ENCODE measurements at regions not wholly inside any gene's neighbourhood (a gene's known extent, or its start where the extent isn't known, plus 50 kb on each side); places are given as distances from the start of the nearest gene placed in this dataset.
"Not testable (repeated sequence)": the region's sequence is repeated elsewhere in the genome, so short reads cannot be mapped to it uniquely, and the experiment has no call there.

DNA sequence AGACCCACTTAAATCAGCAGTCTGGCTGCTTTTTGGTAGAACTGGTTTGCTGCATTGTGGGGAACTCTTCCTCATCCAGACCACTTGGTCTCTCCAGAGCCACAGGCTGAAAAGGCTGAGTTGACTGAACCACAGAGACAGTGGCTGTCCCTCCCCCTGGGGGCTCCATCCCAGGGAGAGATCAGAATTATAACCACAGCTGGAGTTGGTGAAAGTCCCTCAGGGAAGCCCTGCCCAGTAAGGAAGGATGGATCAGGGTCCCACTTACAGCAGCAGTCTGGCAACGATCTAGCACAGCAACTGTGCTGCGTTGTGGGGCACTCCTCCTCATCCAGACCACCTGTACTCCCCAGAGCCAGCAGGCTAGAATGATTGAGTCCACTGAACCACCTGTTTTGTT, 212.7 kb downstream of the SOX3 start:
- DNase-seq, result no peak
- no peak for TF ChIP-seq GATA1 (IDR thresholded peaks at IDR 0.05; ENCODE audit: low read depth, low read length)
- no peak for TF ChIP-seq POLR2A (IDR thresholded peaks at IDR 0.05; ENCODE audit: low read length)

DNA sequence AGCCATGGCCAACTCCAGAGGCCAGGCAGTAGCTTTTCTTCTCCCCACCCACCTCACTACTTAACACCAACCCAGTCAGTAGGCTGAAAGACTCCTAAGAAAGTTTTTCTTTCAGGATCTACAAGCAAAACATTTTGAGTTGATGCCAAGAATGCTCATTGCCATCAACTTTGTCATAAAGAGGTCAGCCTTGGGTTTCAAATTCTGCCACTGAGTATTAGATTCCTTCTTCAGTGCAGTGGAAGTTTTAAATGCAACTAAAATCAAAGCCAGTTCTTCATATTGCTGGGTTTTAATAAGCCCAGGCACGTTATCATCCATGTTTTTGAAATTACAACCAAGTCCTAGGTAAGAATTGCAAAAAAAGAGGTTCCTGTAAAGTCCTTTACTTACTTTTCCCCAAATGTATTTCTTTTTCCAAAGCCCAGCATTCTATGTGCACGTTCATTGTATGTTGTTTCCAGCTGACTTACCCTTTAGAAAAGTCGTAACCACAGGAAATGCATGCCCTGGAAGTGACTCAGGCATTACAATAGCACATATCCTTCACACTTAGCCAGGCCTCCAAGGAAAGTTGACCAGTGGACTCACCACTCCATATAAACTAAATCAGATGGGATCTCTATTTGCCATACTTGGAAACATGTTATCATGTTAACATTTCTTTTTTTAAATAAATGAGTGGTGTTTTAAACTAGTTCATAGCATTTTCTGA, 229.9 kb downstream of the SOX3 start:
- TF ChIP-seq GATA1 (IDR thresholded peaks at IDR 0.05; ENCODE audit: low read depth, low read length), result no peak
- no peak for DNase-seq

DNA sequence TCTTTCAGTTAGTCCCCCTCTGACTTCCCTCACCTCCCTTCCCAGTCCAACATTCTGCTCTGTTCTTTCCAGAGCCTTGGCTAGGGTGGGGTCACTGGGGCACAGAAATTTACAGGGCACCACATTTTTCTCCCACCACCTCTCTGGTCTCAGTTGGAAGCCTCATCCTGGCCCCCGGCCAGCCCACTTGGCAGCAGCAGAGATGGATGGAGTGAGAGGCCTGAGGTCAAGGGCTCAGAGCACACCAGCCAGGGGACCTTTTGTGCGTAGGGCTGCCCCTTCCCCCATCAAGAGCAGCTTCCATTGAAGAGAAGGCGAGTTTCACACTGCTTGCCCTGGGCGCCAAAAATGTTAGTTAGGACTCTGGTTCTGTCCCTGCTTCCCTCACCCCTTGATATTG, 230.9 kb downstream of the SOX3 start:
- no peak for DNase-seq
- TF ChIP-seq GATA1 (IDR thresholded peaks at IDR 0.05; ENCODE audit: low read depth, low read length) (no peak), POLR2A (IDR thresholded peaks at IDR 0.05; ENCODE audit: low read length) (no peak)

DNA sequence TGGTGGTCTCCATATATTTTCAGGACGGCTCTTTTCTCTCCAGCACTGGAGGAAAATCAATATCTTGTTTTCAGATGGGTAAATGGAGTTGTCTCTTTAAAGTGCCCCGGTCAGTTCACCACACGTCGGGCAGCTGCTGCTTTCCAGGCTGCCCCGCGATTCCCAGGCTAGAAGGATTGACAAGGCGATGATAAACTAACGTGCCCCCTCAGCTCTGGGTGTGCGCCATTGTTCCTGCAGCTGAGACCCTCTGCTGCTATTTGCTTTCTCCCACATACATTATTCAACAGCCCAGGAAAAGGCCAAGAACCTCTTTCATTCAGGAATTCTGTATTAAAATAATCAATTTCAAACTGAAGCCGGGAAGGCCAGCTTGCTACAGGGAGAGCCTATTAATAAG, 254.5 kb downstream of the SOX3 start:
- DNase-seq, result no peak
- no peak for TF ChIP-seq GATA1 (IDR thresholded peaks at IDR 0.05; ENCODE audit: low read depth, low read length)
- no peak for TF ChIP-seq POLR2A (IDR thresholded peaks at IDR 0.05; ENCODE audit: low read length)

DNA sequence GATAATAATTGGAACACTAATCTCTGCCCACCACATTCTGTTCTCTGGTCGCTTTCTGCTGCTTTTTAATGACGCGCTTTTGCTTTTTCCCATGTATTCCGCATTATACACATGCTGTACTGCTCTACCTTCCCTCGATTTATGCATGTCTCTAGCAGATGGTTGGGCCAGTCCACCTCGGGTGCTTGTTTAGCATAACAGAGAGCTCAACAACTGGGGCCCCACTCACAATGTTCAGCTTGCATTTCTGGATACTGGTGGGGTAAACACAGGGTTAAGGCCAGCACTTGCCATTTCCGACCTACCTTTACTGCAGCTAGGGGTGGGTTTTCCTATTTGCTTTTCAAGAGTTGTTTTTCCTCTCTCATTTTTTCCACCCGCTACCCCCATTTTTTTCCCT, 255.8 kb downstream of the SOX3 start:
- TF ChIP-seq POLR2A (IDR thresholded peaks at IDR 0.05; ENCODE audit: low read length) (no peak), GATA1 (IDR thresholded peaks at IDR 0.05; ENCODE audit: low read depth, low read length) (no peak)
- no peak for DNase-seq

DNA sequence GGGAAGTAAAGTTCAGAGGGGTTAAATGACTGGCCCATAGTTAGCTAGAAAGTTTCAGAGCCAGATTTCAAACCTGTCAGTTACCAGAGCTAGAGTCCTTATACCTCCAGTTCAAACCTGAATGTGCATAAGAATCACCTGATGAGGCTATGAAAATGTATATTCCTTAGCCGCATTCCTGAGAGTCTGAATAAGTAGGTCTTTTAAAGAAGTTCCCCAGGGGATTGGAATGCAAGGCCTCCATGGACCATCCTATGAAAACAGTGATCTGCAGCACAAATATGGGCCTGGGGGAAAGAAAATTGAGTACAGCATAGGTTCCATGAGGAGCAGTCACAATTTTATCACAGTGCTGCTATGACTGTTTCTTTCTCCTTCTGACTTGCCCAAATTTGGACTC, 263.9 kb upstream of the CXorf66 start:
- DNase-seq, result no peak
- no peak for TF ChIP-seq GATA1 (IDR thresholded peaks at IDR 0.05; ENCODE audit: low read depth, low read length)
- no peak for TF ChIP-seq POLR2A (IDR thresholded peaks at IDR 0.05; ENCODE audit: low read length)

DNA sequence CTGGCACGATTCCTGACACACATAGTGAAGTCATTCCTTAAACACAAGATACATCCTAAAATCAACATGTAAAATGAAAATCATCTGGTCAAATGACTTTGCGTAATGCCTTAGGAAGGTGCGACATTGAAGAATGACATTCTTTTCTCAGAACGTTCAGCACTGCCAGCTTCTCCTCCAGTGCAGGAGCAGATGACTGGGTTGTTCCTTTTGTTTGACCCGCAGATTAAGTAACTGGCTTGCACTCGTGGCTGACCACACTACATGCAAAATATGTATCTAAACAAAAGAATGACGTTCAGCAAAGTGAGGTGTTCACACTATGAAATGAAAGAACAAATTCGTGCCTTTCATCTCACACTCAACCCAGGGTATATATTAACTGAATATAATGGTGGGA, 260.7 kb upstream of the CXorf66 start:
- DNase-seq, result not testable (repeated sequence)

DNA sequence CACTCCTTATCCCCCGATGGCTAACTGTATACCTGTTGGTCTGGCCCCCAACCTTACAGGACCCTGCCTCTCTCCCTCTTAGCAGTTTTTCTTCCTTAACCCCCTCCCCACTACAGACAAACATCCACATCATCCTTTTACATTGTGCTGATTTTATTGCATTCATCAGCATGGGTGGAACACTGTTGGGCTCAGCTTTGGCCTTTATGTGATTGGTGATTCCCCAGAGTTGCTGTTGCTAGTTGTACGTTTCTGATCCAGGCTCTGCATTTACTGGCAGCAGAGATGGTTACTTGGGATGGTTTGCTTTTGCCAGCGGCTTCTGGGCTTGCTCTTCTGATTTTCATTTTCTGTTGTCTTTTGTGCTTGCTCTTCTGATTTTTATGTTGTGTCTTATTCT, 250.6 kb upstream of the CXorf66 start:
- DNase-seq, result not testable (repeated sequence)

DNA sequence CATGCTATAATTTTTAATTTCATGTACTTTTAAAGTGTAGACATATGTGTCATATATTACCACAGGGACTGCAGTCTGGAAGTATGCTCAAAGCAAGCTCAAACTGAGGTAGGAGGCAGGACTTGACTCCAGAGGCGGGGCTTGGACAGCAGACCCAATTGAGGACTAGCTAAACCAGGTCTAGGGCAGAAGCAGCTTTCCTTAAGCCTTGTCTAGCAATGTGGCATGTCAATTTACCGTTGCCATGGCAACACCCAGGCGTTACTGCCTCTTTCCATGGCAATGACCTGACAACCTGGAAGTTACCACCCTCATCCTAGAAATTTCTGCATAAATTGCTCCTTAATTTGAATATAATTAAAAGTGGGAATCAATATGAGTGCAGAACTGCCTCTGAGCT, 249.2 kb upstream of the CXorf66 start:
- not testable (repeated sequence) for DNase-seq

DNA sequence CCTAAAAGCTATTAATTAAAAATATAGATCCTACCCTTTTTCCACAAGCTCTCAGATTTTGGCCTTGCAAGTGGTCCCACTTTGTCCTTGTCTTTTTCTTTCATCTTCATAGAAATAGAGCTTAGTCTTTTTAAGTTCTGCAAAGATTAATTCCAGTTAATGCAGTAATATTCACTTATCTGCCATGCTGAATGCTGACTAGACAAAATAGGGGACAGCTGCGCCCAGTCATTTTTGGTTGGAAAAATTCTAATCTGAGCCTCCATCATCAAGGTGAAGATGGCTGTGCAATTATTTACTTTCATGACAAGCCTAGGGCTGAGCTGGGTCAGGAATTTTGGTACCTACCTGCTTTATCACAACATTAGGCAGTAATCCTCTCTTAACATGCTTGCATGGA, 241.3 kb upstream of the CXorf66 start:
- TF ChIP-seq GATA1 (IDR thresholded peaks at IDR 0.05; ENCODE audit: low read depth, low read length) (no peak), POLR2A (IDR thresholded peaks at IDR 0.05; ENCODE audit: low read length) (no peak)
- DNase-seq, result no peak

DNA sequence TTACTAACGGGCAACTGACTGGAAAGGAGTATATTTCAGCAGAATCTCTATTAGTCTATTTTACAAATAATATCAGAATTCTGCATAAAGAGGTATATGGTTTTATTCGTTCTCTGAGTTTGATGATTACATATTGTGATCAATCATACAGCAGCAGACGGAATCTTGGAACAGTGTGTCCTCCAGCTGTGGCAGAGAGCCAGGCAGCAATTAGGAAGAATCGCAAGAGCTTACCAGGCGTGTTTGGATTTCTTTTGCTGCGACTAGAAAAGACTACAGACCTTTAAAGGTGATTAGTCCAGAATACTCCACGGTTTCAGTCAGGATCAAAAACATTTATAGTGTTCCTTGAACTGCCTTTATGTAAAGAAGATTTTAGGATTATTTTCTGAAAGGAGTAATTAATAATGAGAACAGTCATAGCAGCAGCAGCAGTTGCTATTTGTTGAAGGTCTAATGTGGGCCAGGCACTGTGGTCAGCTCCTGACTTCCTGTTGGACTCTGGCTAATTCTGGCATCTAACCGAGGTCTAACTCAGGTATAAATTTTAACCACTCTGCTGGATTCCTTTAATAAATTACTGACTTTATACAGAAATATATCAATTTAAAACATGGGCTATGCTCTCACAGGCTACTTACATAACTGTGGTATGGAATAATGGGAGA, 225.3 kb upstream of the CXorf66 start:
- no peak for TF ChIP-seq GATA1 (IDR thresholded peaks at IDR 0.05; ENCODE audit: low read depth, low read length)
- TF ChIP-seq POLR2A (IDR thresholded peaks at IDR 0.05; ENCODE audit: low read length), result no peak
- no peak for DNase-seq

DNA sequence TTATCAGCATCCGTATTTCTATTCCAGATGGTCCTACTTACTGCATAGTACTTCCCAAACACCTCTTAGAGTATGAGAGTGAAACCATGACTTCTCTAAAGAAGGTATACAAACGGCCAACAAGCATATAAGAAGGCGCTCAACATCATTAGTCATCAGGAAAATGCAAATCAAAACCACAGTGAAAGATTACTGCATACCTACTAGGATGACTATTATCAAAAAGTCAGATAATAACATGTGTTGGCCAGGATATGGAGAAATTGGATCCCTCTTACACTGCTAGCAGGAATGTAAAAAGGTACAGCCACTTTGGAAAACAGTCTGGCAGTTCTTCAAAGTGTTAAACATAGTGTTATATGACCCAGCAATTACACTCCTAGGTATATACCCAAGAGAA, 215.3 kb upstream of the CXorf66 start:
- TF ChIP-seq POLR2A (IDR thresholded peaks at IDR 0.05; ENCODE audit: low read length) (no peak), GATA1 (IDR thresholded peaks at IDR 0.05; ENCODE audit: low read depth, low read length) (no peak)
- DNase-seq, result no peak

DNA sequence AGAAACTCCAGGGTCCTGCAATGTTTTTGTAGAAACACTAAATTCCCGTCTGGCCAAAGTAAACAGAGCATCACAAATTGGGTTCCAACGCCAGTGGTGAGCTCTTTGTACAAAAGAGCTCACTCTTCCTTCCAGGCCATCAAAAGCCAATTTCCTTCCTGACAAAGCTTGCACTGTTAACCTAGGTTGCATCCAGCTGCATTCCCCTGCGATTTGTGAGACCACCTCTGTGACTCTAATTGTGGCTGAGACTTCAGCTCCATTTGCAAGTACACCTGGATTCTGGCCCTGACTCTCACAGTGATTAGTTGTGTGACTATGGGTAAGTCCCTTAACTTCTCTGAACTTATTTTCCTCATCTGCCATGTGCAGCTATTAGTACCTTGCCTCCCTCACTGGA, 212.5 kb upstream of the CXorf66 start:
- TF ChIP-seq POLR2A (IDR thresholded peaks at IDR 0.05; ENCODE audit: low read length) (no peak), GATA1 (IDR thresholded peaks at IDR 0.05; ENCODE audit: low read depth, low read length) (no peak)
- DNase-seq, result no peak

DNA sequence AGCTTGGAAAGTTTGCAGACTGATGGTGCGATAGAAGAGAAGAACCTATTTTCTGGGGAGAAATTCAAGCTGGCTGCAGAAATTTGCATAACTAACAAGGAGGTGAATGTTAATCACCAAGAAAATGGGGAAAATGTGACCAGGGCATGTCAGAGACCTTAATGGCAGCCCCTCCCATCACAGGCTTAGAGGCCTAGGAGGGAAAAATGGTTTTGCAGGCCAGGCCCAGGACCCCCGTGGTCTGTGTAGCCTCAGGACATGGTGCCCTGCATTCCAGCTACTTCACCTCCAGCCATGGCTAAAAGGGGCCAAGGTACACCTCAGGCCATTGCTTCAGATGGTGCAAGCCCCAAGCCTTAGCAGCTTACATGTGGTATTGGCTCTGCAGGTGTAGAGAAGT, 207.1 kb upstream of the CXorf66 start:
- TF ChIP-seq POLR2A (IDR thresholded peaks at IDR 0.05; ENCODE audit: low read length) (no peak), GATA1 (IDR thresholded peaks at IDR 0.05; ENCODE audit: low read depth, low read length) (no peak)
- no peak for DNase-seq

DNA sequence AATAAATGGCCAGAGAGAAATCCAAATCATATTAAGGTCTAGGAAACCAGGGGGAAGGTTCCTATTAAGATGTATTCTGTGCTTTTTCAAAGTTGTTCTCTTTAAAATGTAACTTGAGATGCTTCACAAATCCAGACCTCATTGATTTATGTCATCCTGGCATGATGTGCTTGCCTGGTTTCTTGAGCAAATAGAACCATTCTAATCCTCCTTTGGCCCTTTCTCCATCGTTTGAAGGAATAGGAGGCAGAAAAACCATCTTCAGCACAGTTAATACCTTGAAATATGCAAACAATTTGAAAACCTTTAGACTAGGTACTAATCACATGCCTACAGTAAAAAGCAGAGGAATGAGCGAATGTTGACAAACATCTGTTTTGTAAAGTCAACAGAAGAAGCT, 202.2 kb upstream of the CXorf66 start:
- DNase-seq, result no peak
- TF ChIP-seq GATA1 (IDR thresholded peaks at IDR 0.05; ENCODE audit: low read depth, low read length) (no peak), POLR2A (IDR thresholded peaks at IDR 0.05; ENCODE audit: low read length) (no peak)

DNA sequence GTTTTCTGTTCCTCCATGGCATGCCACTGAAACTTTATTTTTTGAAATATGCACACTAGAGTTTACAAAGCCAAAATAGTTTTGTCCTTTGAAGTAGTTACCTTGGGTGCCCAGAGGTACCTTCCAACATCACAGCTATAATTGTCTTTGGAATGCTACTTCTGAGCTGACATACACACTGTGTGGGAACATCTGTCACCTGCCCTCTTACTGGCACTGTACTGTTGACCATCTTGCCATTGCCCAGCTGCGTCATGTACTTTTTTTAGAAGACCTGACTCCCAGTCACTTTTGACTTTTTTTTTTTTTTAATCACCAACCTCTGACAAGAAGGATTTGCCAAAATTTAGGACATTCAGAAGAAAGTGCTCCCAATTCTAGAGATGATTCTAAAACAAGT, 200.5 kb upstream of the CXorf66 start:
- no peak for DNase-seq
- TF ChIP-seq POLR2A (IDR thresholded peaks at IDR 0.05; ENCODE audit: low read length) (no peak), GATA1 (IDR thresholded peaks at IDR 0.05; ENCODE audit: low read depth, low read length) (no peak)
